ENCODE measurements at regions not wholly inside any gene's neighbourhood (a gene's known extent, or its start where the extent isn't known, plus 50 kb on each side); places are given as distances from the start of the nearest gene placed in this dataset.

GRCh38 chr18:43682196-43682595 is 404.9 kb upstream of the SYT4 start:
- no peak for TF ChIP-seq CTCF (IDR thresholded peaks at IDR 0.05)
- TF ChIP-seq POLR2A (IDR thresholded peaks at IDR 0.05), result no peak

Data from Peyer's patch (tissue), 4 donors.